ENCODE measurements at regions not wholly inside any gene's neighbourhood (a gene's known extent, or its start where the extent isn't known, plus 50 kb on each side); places are given as distances from the start of the nearest gene placed in this dataset.

DNA sequence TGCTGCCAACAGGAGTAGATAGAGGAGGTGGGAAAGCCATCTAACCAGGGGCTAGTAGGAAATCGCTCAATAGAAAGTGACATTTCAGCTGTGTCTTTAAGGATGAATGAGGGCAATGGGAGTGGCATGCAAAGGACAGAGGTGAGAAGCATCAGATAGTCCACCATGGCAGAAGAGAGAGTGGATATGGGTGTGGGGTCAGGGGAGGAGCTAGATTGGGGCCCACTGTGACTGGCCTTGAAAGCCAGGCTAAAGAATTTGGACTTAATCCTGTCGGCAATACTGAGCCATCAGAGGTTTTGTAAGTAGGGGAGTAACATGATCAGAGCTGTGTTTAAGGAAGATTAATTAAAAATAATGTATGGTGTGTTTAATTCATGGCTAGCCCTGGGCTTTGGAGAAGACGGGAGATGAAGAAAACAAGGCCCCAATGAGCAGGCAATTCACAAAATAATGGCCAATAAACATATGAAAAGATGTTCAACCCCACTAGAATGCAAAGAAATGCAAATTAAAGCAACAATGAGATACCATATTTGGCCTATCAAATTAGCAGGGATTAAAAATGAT lies 98.1 kb upstream of the PJA1 start:
- no peak for DNase-seq

DNA sequence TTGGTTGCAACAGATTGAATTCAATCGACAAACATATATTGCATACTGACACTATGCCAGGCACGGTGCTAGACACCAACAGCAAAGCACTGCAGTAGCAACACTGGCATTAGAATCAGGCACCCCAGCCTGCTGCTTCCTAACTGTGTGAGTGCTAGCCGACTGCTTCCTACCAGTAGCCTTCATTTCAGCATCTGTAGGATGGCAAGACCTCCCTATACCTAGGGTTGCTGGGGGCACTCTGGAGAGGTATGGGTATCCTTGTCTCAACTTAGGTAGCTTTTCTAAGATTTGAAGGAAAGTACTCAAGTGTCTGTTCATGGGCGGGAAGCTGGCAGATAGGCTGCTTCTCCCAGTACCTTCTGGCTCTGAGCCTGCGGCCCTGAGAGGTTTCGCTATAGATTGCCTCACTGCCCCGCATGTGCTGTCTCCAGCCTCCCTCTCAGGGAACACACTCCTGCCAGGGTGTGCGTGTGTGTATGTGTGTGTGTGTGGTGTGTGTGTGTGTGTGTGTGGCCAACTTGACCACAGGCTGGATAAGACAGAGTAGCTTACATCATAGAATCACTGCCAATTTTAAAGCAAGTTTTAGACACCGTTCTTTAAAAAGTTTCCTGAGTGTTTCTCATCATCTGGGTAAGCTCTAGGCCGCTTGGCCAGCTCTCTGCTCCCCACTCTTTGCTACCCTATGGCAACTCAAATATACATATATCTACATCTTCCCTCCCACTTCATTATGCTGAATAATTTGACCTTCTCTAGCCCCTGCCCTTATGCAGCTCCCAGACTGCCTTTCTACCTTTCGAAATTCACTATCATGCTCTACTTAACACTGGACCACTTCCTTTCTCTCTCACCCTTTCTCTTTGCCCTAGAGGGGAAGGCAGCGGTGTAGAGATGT lies 97.0 kb upstream of the PJA1 start:
- DNase-seq = no peak

DNA sequence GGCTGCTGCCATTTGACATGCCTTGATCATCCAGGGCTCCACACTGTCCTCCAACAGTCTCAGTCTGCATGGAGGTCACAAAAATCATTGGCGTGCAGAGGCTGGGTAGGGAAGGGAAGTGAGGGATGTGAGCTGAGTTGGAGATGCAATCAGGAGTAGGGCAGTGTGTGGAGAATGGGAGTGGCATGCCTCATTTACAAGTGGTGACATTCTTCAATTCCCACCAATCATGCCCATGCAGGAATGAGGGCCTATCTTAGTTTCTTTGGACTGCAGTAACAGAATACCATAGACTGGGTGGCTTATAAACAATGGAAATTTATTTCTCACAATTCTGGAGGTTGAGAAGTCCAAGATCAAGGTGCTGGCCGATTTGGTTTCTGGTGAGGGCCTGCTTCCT lies 94.9 kb upstream of the PJA1 start:
- DNase-seq = no peak

DNA sequence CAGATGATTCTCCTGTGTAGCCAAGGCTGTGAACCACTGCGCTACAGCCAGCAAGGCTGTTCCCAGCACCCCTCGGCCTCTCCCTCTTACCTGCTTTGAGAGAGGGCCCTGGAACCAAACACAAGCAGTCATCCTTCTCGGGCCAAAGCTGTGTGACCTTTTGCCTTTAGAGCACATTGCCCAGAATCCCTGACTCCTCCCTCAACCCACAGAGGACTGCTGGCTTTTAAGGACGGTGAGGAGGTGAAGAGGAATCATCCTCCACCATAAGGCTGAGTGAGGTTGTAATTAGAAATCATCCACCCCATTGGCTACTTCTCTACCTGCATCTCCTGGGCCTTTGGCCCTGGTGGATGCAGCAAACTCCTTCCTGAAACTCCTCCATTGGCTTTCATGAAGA lies 93.6 kb upstream of the PJA1 start:
- DNase-seq = no peak

DNA sequence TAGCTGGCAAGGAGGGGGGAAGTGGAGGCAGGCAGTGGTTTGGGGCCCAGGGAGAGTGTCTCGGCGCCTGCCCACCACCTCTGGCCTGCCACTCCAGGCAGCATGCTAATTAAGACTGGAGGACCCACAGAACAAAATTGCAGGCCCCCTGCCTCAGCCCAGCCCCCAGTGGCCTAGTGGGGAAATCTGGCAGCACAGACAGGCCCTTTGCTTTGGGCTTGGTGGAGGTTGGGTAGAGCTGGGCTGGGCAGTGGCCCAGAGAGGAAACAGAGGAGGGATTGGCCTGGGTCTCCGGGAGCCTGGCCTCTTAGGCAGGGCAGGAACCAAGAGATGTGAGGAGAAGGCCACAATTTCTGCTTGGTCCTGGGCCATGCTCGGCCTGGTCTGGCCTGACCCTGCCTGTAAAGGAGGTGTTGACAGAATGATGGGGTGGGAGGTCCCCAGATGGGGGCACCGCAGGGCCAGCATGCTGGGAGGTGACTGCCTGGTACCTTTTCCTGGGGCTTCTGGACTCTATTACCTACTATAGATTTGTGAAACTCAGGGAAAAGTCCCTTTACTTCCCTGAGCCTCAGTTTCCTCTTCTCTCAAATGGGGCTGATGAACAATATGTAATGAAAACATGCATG lies 92.4 kb upstream of the PJA1 start:
- DNase-seq = no peak

DNA sequence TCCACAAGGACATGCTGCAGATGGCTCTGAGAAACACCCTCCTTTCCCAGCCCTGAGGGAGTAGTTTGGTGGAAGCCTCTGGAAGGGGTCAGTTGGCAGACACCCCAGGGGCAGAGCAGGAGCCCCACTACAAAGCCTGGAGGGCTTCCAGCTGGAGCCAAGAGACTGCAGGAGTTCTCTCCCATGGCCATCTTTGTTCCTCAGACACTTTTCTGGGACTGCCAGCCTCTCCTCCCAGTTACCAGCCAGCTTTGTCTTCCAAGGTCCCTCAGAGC lies 91.0 kb upstream of the PJA1 start:
- no peak for DNase-seq

DNA sequence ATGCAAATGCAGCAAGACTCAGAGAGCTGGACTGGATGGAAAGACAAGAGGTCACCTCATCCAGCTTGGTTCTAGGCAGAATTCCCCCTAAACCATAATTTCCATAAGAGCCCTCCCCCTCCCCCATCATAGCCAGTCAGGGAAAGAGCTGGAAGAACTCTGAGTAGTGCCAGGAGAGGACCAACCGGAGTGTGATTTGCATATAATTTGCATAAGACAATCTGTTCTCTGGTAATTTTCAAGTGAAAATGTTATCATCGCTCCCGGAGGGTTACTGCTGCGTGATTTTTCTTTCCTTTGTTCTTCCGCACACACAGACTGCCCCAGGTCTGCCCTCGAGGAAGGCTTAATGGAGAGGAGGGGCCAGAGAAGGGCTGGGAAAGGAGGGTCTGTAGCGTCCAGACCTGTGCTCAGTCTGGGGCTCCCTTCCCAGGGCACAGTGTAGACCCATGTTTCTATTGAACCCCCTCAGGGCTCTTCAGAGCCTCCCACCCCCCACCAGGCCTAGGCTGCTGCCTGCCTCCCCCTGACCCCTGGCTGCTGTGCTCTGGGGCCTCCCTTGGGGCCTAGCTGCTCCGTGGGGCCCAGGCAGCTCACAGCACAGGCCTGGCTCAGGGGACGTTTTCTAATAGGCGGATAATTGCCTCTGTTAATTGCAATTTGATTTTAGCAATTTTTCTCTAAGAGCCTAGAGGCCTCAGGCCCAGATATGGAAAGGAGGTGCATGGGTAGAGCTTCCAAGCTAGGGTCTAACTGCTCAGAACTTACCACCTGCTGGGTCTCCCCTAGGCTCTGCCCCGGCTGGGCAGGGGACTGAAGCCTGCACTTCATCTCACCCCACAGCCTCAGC lies 90.4 kb upstream of the PJA1 start:
- DNase-seq = no peak

DNA sequence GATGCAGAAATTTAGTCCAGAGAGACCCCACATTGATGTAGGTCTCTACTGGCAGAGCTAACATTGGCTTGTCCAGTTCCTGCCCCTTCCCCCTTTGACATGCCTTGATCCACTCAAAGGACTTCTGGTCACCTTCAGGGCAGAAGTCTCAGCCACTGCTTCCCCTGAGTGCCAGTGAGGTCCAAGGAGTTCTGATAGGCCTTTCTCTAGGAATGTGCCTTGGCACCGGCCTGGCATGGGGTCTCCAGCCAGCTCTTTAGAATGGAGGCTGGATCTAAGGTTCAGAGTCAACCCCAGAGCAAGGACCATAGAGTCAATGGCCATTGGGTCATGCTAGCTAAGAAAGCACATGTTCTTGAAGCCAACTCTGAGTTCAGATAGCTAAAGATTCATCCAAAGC lies 88.6 kb upstream of the PJA1 start:
- DNase-seq = no peak

DNA sequence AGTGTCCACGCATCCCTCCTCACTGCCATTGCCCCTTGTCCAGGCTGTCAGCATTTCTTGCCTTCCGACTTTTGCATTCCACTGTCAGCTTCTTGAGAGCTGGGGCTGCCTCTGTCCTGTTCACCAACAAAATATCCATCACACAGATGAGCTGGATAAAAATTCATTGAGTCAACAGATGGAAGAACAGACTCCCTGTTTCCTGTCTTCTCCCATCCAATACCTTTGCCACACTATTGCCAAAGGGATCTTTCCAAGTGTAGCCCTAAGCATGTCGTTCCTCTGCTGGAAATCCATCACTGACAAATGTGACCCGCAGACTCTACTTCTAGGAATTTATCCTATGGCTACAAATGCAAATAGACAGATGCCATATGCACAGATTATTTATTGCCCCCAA lies 78.0 kb upstream of the PJA1 start:
- no peak for DNase-seq

DNA sequence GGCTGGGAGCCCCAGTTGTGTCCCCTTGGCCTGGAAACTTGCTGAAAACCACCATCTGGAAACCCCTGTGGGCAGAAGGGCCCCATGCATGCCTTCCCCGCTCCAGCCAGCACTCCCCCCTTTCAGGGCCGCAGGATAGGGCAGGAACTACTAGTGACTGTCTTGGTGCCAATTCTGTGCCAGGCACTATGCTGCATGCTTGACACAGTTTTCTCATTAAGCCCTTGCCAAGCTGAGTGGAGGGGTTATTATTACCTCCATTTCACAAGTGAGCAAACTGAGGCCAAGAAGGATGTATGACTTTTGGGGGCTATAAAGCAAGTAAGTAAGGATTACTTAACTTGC lies 73.6 kb upstream of the PJA1 start:
- DNase-seq = no peak

DNA sequence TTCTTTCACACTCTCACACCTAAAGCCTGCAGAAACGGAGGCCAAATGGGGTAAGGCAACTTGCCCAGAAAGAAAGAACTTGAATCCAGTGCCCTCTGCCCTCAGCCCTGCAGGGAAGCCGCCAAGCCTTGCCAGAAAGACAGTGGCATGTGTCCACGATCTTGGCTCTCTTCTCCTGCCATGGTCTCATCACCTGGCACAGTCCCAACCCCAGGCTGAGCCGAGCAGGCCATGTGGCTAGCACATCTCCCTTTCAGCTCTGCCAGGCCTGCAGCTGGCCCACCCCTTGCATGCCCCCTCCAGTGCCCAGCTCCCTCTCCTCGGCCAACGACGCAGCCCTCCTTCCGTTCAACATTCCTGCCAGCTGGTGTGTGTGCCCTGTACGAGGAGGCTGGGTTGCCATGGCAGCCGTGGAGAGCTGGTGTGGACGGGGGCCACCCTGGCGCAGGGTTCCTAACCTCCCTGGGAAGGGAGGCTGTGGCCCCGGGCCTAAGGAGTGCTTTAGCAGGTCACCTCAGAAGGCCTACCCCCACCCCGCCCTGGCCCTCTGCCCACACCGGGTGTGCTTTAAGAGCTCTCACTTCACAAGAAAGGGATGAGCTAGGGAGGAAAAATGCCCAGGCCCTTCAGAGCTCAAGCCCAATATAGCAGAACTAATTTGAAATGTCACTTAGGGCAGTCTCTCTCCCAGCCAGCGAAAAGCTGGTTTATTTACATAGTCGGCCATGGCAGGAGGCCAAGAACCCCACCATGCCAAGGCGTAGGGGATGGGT lies 73.0 kb upstream of the PJA1 start:
- DNase-seq = no peak

DNA sequence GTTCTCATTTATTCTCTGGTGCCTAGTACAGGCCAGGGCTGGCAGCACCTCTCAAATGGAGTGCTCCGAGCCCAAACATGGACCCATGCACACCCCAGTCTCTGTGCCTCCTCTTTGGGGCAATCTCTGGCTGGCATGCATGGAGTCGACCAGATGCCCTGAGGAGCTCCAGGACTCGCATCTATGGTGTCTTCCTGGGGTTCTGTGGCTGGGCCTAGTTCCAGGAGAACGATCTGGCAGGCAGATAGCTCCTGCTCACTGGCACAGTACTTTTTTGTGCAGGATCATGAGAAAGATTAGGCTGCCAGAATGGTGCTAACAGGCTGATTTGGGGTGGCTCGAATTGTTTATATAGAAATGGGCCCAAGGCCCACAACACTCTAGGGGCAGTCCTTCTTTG lies 72.0 kb upstream of the PJA1 start:
- no peak for DNase-seq

DNA sequence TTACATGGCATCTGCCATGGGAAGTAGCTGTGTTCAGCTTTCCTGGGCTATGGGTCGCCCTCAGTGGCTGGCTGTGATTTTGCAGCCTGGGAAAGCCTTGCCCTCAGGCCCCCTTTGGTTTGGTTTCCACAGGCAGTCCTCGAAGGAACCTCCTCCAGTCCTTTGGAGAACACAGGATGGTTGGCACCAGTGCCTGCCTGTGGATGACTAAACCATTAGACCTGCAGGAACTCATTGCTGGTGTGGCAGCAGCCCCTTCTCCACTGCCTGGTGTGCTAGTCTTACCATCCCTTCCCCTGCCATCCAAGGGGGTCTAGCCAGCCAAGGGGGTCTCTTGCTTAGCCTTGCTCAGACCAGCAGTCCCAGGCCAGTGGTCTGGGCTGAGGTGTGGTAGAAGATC lies 71.4 kb upstream of the PJA1 start:
- no peak for DNase-seq

DNA sequence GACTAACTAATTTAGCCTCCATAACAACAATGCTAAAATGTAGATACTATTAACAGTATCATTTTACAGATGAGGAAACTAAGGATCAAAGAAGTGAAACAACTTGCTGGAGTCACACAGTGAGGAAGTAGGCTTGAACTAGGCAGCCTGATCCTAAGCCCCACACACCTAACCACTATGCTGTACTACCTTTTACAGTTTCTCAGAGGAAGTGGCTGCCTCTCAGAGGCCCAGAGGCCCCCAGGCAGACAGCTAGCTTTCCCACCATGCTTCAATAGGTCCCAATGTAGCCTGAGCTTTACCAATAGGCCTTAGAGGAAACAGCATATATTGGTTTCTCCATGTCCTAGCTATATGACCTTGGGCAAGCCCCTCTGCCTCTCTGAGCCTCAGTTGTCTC lies 69.4 kb upstream of the PJA1 start:
- no peak for DNase-seq

DNA sequence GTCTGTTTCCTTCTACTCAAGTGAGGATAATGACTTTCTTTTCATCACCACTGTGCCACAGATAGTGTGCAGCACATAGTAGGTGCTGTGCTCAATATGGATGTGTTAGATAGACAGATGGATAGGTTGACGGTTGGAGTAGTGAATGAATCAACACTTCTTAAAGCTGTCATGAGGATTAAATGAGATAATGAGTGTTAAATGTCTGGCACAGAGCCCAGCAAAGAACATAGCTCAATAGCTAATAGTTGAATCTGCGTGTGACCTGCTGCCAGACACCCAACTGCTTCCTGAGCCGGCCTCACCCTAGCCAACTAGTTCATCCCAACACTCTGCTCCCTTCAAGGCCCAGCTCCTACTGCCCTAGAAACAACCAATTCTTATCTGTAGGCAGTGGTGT lies 67.7 kb upstream of the PJA1 start:
- DNase-seq = no peak

DNA sequence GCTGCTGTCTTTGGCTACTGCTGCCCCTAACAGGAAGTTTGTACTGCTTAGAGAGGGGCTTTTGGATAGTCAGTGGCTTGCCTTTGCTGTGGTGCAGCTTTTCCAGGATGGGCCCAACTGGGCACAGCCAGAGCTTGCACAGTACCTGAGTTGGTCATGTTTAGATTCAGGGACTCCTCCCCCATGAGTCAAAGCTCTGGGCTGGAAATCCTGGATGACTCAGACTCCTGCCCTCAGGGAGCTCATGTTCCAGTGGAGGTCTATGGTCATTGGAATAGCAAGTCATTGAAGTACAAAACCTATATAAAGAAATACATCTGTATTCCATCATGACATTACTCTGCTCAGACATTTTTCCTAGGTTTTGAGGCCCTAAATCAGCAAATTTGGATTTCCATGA lies 66.7 kb upstream of the PJA1 start:
- no peak for DNase-seq

DNA sequence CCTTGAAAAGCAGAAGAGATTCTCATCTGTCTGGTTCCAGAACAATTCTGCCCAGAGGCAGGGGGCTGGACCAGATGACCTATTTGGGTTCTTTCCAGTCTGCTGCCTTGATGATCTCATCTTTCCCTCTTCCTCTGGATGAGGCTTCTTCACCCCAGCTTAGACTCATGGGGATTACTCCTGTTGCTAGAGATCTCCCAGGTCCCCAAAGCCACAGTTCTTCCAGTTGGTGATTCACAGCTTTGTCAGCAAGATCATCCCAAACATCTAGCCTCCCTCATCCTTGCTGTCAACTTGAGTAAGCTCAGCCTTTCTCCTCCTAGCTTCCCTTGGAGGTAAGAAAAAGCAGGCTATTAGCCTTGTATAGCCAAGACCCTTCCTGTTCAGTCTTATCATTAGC lies 64.2 kb upstream of the PJA1 start:
- no peak for DNase-seq

DNA sequence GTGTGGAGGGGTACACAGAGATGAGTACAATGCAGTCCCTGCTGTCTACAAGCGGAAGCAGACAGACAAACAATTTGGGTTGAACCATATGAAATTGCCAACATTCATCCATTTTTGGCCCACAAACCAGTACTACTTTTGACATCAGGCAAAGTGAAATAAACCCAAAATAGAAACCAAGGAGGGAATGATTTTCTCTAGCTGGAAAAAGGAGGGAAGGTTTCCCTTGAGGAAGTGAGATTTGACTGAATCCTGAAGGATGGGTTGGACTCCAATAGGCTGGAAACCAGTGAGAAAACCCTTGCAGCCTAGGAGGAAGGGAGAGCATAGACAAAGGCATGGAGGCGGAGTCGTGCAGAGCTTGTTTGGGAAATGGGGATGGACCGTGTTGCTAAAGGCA lies 63.5 kb upstream of the PJA1 start:
- no peak for DNase-seq

DNA sequence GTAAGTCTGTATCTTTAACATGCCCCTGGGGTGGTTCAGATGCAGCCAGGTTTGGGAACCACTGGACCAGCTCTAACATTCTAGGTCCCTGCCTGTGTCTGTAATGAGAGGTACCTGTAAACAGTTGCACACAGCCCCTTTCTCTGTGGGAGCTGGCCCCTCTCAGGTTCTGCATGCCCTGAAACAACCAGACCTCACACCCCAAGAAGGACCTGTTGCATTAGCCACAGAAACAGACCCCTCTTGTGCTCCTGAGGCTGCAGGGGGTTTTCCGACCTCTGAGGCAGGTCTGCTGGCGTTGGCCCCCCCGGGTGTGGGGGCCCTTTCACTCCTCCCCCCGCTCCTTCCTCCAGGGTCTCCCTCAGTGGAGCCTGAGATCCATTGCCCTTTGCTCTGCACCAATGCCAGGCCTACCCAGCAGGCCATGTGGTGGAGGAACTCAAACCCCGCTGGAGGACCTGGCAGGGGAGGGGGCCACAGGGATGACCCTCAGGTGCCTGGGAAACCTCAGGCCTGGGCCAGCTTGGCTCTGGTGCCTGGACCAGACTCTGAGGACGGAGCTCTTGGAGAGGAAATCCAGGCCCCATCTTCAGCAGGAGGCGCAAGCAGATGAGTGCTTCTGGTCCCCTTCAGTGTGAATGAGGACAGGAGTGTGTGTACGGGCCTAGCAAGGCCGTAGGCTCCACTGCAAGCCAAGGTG lies 61.4 kb upstream of the PJA1 start:
- DNase-seq = no peak

DNA sequence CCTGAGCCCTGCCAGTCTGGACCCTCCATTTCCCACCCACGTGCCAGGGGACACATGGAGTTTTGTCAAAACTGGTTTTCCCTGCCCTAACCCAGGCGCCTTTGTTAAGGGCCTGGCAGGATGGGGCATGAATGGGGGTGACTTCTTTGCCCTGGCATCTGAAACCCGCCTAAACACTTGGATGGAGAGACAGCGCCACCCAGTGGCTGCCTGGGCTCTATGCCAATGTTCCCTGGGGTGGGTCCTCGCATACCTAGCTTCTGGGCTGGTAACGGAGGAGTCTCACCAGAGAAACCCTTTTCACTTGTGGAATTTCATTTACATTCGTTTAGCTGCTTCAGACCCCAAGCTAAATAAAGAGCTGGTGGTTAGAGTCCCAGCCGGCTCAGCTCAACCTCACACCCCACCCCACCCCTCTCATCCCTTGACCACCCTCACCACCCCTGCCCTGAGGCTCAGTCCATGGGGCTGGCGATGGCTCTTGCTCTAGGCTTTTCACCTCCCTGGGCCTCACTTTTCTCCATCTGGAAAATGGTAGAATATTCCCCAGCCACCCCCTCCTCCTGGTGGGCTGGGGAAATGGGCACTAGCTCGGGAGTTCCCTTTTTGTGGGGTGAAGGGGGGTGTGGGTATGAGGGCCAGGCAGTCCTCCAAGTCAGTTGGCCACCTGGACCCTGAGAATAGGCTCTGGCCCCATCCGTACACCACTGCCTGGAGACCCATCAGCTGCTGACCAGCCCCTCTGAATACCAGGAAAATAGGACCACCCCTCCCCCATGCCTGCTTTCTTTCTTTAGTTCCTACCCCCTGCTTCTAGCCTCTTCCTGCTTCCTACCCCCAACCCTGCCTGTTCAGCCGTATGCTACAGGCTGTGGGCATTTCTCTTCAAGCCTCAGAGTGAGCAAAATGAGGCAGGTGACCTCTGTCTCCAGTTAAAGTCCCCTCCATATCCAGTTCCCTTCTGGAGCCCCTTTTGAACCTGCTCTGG lies 57.1 kb upstream of the PJA1 start:
- DNase-seq = peak; percentile 89
